Gastroesophageal sphincter (tissue), 3 donors: ENCODE measurements at regions not wholly inside any gene's neighbourhood (a gene's known extent, or its start where the extent isn't known, plus 50 kb on each side); places are given as distances from the start of the nearest gene placed in this dataset.

Experiments used
- EP300 ChIP-seq: sonication (generic); formaldehyde crosslinking; IDR thresholded peaks from one replicate; pipeline ENCODE4 v1.6.1; 2017; ENCODE audit warnings: antibody characterized with exemption, mild to moderate bottlenecking
- POLR2A ChIP-seq, 2 donors: fragments of 450-650 bp; IDR thresholded peaks; one replicate each; pipeline ENCODE4 v1.6.1; 2017; ENCODE audit warnings: antibody characterized with exemption in 2 of 2, mild to moderate bottlenecking in 2 of 2, moderate library complexity in 1 of 2
- TF ChIP-seq, protein P1 (sequence below), 4 experiments: fragments of 200-600 bp in 2 of 4; fragments of 450-650 bp in 2 of 4; sonication (generic) in 1 of 4; IDR thresholded peaks; one replicate each; pipeline ENCODE4 v1.5.1; 2017 to 2019; ENCODE audit warnings: antibody characterized with exemption in 4 of 4, mild to moderate bottlenecking in 2 of 4, moderate library complexity in 2 of 4

DNA sequence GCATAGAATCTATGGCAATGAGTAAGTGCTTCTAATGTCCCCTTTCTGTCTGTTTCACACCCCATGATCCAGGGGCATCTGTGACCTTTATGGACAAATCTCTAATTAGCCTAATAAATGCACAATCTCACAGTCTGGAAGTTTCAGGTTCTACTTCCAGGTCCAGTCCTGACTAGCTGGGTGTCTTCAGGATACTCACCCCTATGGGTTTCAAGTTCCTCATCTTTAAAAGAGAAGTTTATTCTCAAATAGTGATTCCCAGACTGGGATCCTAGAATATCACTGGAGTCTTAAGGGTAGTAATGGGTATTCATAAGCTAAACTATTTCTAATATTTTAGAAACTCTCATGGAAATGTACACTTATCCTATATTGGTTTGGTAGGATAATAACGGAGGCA is 77.2 kb upstream of the ABCA1 start:
- TF ChIP-seq, protein P1, sequence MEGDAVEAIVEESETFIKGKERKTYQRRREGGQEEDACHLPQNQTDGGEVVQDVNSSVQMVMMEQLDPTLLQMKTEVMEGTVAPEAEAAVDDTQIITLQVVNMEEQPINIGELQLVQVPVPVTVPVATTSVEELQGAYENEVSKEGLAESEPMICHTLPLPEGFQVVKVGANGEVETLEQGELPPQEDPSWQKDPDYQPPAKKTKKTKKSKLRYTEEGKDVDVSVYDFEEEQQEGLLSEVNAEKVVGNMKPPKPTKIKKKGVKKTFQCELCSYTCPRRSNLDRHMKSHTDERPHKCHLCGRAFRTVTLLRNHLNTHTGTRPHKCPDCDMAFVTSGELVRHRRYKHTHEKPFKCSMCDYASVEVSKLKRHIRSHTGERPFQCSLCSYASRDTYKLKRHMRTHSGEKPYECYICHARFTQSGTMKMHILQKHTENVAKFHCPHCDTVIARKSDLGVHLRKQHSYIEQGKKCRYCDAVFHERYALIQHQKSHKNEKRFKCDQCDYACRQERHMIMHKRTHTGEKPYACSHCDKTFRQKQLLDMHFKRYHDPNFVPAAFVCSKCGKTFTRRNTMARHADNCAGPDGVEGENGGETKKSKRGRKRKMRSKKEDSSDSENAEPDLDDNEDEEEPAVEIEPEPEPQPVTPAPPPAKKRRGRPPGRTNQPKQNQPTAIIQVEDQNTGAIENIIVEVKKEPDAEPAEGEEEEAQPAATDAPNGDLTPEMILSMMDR (IDR thresholded peaks at IDR 0.05) = no peak
- TF ChIP-seq EP300 (no peak), POLR2A (IDR thresholded peaks at IDR 0.05) (no peak)
